Body of pancreas (tissue), 4 donors: ENCODE measurements at regions not wholly inside any gene's neighbourhood (a gene's known extent, or its start where the extent isn't known, plus 50 kb on each side); places are given as distances from the start of the nearest gene placed in this dataset.
"Not testable (repeated sequence)": the region's sequence is repeated elsewhere in the genome, so short reads cannot be mapped to it uniquely, and the experiment has no call there.

Source experiments
- ATAC-seq: fragments of 150-250 bp; one replicate; pipeline ENCODE4 v1.9.1; 2016
- DNase-seq, 4 donors: peaks; one replicate each; pipeline ENCODE4 v3.0.0-alpha.2; 2019
- H3K27ac ChIP-seq, 4 donors: fragments of 200-600 bp; sonication (generic); 1 replicate in 3 of 4; 2 replicates in 1 of 4; pipeline versions ENCODE4 v1.5.1 to v1.6.1; 2016 to 2019; ENCODE audit warnings: mild to moderate bottlenecking in 1 of 4, mixed read lengths in 1 of 4, moderate library complexity in 1 of 4
- H3K27me3 ChIP-seq, 2 donors: fragments of 200-600 bp; sonication (generic); one replicate each; pipeline ENCODE4 v1.6.0; 2016; ENCODE audit warnings: mild to moderate bottlenecking in 1 of 2
- H3K36me3 ChIP-seq, 2 donors: fragments of 200-600 bp; sonication (generic); replicated peaks in 1 of 2; 2 replicates each; pipeline ENCODE4 v1.5.1; 2016; ENCODE audit warnings: low read depth in 2 of 2; ENCODE audit not compliant: insufficient read depth in 1 of 2
- H3K4me1 ChIP-seq: fragments of 200-600 bp; sonication (generic); one replicate; pipeline ENCODE4 v1.6.0; 2016
- H3K4me3 ChIP-seq, 2 donors: fragments of 200-600 bp; sonication (generic); 1 replicate in 1 of 2; 2 replicates in 1 of 2; pipeline ENCODE4 v1.5.1; 2016 to 2019
- H3K9me3 ChIP-seq, 3 donors: fragments of 200-600 bp; sonication (generic); 1 replicate in 2 of 3; 2 replicates in 1 of 3; pipeline ENCODE4 v1.5.1; 2016
- CTCF ChIP-seq, 7 experiments: fragments of 450-650 bp in 4 of 7; fragments of 200-600 bp in 3 of 7; sonication (generic) in 3 of 7; IDR thresholded peaks; one replicate each; pipeline ENCODE4 v1.5.1; 2016 to 2019; ENCODE audit warnings: antibody characterized with exemption in 7 of 7
- POLR2A ChIP-seq, 3 donors: fragments of 450-650 bp; IDR thresholded peaks; one replicate each; pipeline ENCODE4 v1.6.1; 2016; ENCODE audit warnings: antibody characterized with exemption in 3 of 3, mild to moderate bottlenecking in 2 of 3
- WGBS, 2 donors: methylation state at CpG; one replicate each; pipeline ENCODE4 v1.1.5; 2017; 5-methylcytosine and 5-hydroxymethylcytosine counted together
- intact Hi-C: fragments of 100-400 bp; cut with DNase I; formaldehyde crosslinking; loops from one replicate; pipeline ENCODE4 v1.15.1; 2023

- Histone ChIP-seq H3K4me1 (no peaks in the 10 kb centered on the region), H3K4me3 (no peak overlapping the region), H3K27me3 (no peaks in the 10 kb centered on the region), H3K9me3 (peaks cover 0 to 5% (median 0%) of the 10 kb centered on the region in 3 donors), H3K36me3 (no peaks in the 10 kb centered on the region), H3K27ac (no peak overlapping the region)
- ATAC-seq (no peak), DNase-seq (no peak)
- 84 to 88% methylated on average over 1 of the region's 1 CpG for WGBS, 2 donors
- intact Hi-C loops, result no loop called here
- no peak for TF ChIP-seq CTCF (IDR thresholded peaks at IDR 0.05)
- TF ChIP-seq POLR2A (IDR thresholded peaks at IDR 0.05), result no peak
These were observed 79.8 kb upstream of the DIO2 start for GRCh38 chr14:80291101-80291500.

GRCh38 chr14:80286744-80287143 is 75.4 kb upstream of the DIO2 start:
- H3K36me3 ChIP-seq, H3K4me3 ChIP-seq, ATAC-seq, DNase-seq, H3K9me3 ChIP-seq, H3K27me3 ChIP-seq, H3K27ac ChIP-seq, intact Hi-C loops, H3K4me1 ChIP-seq: not testable (repeated sequence)
- WGBS, 2 donors, result 93 to 97% methylated on average over 7 to 20 of the region's 27 CpGs

GRCh38 chr14:80278293-80279023 is 67.2 kb upstream of the DIO2 start:
- no peaks in the 10 kb centered on the region for H3K36me3 ChIP-seq
- DNase-seq (peak in 3 of 4 donors; percentile 48 to 60 (median 58)), ATAC-seq (peak; percentile 58)
- H3K9me3 ChIP-seq, result no peaks in the 10 kb centered on the region
- WGBS, 2 donors, result 36 to 42% methylated on average over 2 of the region's 2 CpGs
- intact Hi-C loops, result no loop called here
- peak overlapping the region in 1 of 4 donors; percentile 17 for H3K27ac ChIP-seq
- no peaks in the 10 kb centered on the region for H3K4me1 ChIP-seq
- no peaks in the 10 kb centered on the region for H3K27me3 ChIP-seq
- no peak for TF ChIP-seq CTCF (IDR thresholded peaks at IDR 0.05)
- TF ChIP-seq POLR2A (IDR thresholded peaks at IDR 0.05), result no peak
- no peak overlapping the region for H3K4me3 ChIP-seq

GRCh38 chr14:80275208-80275850 is 64.0 kb upstream of the DIO2 start:
- no peak overlapping the region for H3K4me3 ChIP-seq
- H3K4me1 ChIP-seq, result no peaks in the 10 kb centered on the region
- 47 to 51% methylated on average over 3 of the region's 3 CpGs for WGBS, 2 donors
- TF ChIP-seq POLR2A (IDR thresholded peaks at IDR 0.05), result no peak
- TF ChIP-seq CTCF (IDR thresholded peaks at IDR 0.05), result no peak
- ATAC-seq, result no peak
- no peaks in the 10 kb centered on the region for H3K9me3 ChIP-seq
- H3K27ac ChIP-seq, result no peak overlapping the region
- intact Hi-C loops, result no loop called here
- no peaks in the 10 kb centered on the region for H3K36me3 ChIP-seq
- H3K27me3 ChIP-seq, result no peaks in the 10 kb centered on the region
- no peak for DNase-seq

GRCh38 chr14:80274310-80274709 is 63.0 kb upstream of the DIO2 start:
- H3K36me3 ChIP-seq, H3K27ac ChIP-seq, H3K9me3 ChIP-seq, ATAC-seq, H3K4me3 ChIP-seq, H3K27me3 ChIP-seq, H3K4me1 ChIP-seq, intact Hi-C loops, DNase-seq: not testable (repeated sequence)
- WGBS, 2 donors, result 92 to 100% methylated on average over 2 of the region's 2 CpGs
